ENCODE measurements at regions not wholly inside any gene's neighbourhood (a gene's known extent, or its start where the extent isn't known, plus 50 kb on each side); places are given as distances from the start of the nearest gene placed in this dataset.

DNA sequence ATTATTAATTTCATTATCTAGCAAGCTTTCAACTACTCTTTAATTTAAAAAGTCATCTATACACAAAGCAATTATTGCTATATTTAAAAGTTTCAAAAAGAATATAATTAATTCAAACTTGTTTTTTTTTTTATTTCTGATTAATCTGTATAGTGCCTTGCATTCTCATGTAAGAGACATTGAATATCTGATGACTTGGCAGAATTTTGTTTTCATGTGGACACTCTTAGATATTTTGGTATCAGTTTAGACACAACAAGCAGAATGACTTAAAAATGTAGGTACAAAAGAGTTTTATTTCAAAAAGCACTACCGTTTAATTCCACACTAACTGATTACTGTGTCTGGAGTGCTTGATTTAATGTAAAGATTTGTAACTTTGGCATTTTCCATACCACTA, 1129.6 kb downstream of the PDHA2 start:
- ATAC-seq (no peak), DNase-seq (no peak)
- H3K9me3 ChIP-seq = no peaks in the 10 kb centered on the region
- no peaks in the 10 kb centered on the region for H3K4me1 ChIP-seq
- H3K4me3 ChIP-seq = no peak overlapping the region
- in situ Hi-C loops (cut with MboI; ENCODE audit: low sequenced_read_pairs in 4 of 4) (no loop called here), intact Hi-C loops (cut with DNase I; ENCODE audit: low total_unique reads) (no loop called here)
- TF ChIP-seq POLR2A (IDR thresholded peaks at IDR 0.05) = no peak
- TF ChIP-seq, protein P1, sequence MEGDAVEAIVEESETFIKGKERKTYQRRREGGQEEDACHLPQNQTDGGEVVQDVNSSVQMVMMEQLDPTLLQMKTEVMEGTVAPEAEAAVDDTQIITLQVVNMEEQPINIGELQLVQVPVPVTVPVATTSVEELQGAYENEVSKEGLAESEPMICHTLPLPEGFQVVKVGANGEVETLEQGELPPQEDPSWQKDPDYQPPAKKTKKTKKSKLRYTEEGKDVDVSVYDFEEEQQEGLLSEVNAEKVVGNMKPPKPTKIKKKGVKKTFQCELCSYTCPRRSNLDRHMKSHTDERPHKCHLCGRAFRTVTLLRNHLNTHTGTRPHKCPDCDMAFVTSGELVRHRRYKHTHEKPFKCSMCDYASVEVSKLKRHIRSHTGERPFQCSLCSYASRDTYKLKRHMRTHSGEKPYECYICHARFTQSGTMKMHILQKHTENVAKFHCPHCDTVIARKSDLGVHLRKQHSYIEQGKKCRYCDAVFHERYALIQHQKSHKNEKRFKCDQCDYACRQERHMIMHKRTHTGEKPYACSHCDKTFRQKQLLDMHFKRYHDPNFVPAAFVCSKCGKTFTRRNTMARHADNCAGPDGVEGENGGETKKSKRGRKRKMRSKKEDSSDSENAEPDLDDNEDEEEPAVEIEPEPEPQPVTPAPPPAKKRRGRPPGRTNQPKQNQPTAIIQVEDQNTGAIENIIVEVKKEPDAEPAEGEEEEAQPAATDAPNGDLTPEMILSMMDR (IDR thresholded peaks at IDR 0.05 in 4 of 5, conservative IDR thresholded peaks at IDR 0.05 in 1 of 5) = no peak
- no peak overlapping the region for H3K27ac ChIP-seq
- H3K36me3 ChIP-seq = no peaks in the 10 kb centered on the region
- H3K27me3 ChIP-seq = no peaks in the 10 kb centered on the region

DNA sequence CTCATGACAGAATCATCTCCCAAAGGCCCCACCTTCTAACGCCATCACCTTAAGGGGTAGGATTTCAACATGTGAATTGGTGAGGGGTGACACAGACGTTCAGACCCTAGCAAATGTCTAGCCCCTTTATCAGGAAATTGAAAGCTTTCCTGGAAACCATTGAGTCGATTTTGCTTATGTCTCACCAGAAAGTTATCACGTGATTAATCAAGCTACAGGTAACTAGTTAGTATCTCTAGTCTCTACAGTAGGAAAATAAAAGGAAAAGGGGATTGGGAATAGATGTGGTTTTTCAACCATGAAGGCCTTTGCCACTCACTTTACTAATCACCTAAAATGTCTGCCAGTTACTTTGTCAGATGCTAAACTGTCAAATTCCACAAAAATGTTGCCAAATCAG, 1133.0 kb downstream of the PDHA2 start:
- Histone ChIP-seq H3K9me3 (no peaks in the 10 kb centered on the region), H3K27ac (no peak overlapping the region), H3K4me1 (no peaks in the 10 kb centered on the region), H3K4me3 (no peak overlapping the region), H3K27me3 (no peaks in the 10 kb centered on the region), H3K36me3 (no peaks in the 10 kb centered on the region)
- TF ChIP-seq, protein P1 (IDR thresholded peaks at IDR 0.05 in 4 of 5, conservative IDR thresholded peaks at IDR 0.05 in 1 of 5) = no peak
- TF ChIP-seq POLR2A (IDR thresholded peaks at IDR 0.05) = no peak
- in situ Hi-C loops (cut with MboI; ENCODE audit: low sequenced_read_pairs in 4 of 4) (no loop called here), intact Hi-C loops (cut with DNase I; ENCODE audit: low total_unique reads) (no loop called here)
- no peak for DNase-seq
- ATAC-seq = no peak

DNA sequence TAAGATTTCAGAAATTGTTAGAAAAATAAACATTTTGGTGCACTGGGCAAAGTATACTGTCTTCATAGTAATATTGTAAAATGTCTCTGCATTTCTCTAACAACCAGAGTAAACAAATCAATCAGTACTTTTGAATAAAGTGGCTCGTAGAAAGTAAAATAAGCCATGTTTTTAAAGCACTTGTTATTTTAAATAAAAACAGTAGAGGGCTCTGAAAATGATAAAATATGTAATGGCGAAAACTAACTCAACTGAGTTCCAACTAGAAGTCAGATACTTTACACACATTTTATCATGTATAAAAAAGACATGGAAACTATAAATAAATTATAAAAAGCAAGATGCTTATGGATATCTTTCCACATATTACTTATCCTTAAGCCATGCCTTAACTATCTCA, 1134.4 kb downstream of the PDHA2 start:
- intact Hi-C loops (cut with DNase I; ENCODE audit: low total_unique reads) = no loop called here
- in situ Hi-C loops (cut with MboI; ENCODE audit: low sequenced_read_pairs in 4 of 4) = no loop called here
- Histone ChIP-seq H3K4me1 (no peaks in the 10 kb centered on the region), H3K9me3 (no peaks in the 10 kb centered on the region), H3K4me3 (no peak overlapping the region), H3K36me3 (no peaks in the 10 kb centered on the region), H3K27ac (no peak overlapping the region), H3K27me3 (no peaks in the 10 kb centered on the region)
- no peak for ATAC-seq
- TF ChIP-seq, protein P1 (IDR thresholded peaks at IDR 0.05 in 4 of 5, conservative IDR thresholded peaks at IDR 0.05 in 1 of 5) = no peak
- no peak for TF ChIP-seq POLR2A (IDR thresholded peaks at IDR 0.05)
- DNase-seq = no peak

DNA sequence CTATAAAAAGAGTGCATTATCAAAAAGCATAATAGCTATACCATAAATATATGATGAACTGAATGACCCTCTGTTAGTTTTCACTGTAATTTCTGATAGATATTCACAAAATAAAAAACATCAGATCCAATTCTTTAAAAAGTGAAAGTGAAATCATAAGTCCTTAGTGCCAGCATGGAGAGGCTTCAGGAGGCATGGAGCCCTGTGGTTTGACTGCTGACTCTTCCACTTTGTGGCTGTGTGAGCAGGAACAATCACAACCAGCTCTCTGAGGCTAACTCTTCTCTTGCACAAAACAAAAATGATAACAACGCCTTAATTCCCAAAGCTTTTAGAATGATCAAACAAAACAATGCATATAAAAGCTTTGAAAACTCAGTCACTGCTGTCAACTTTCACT, 1143.9 kb downstream of the PDHA2 start:
- no peaks in the 10 kb centered on the region for H3K27me3 ChIP-seq
- no peaks in the 10 kb centered on the region for H3K36me3 ChIP-seq
- intact Hi-C loops (cut with DNase I; ENCODE audit: low total_unique reads) (no loop called here), in situ Hi-C loops (cut with MboI; ENCODE audit: low sequenced_read_pairs in 4 of 4) (no loop called here)
- no peak overlapping the region for H3K4me3 ChIP-seq
- no peak for DNase-seq
- no peak overlapping the region for H3K27ac ChIP-seq
- H3K4me1 ChIP-seq = no peaks in the 10 kb centered on the region
- TF ChIP-seq POLR2A (IDR thresholded peaks at IDR 0.05) = no peak
- TF ChIP-seq, protein P1 (IDR thresholded peaks at IDR 0.05 in 4 of 5, conservative IDR thresholded peaks at IDR 0.05 in 1 of 5) = no peak
- no peaks in the 10 kb centered on the region for H3K9me3 ChIP-seq
- ATAC-seq = no peak

DNA sequence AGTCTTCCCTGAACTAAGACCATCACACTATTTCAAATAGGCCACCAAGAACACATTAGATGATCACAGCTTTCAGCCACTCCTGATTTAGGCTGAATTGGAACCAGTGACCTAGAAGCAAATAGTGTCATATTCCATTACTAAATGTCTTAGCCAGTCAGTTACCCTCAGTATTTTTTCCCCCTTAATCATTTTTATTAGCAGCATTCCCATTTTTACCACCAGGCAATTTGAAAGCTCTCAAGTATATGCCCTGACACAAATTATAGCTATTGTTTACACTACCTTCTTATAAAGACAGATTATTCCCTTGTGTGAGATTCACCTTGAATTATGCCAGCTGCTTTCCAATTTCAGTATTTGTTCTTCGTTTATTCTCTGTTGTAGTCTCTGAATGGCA, 1146.9 kb downstream of the PDHA2 start:
- DNase-seq (no peak), ATAC-seq (no peak)
- Histone ChIP-seq H3K4me3 (no peak overlapping the region), H3K36me3 (no peaks in the 10 kb centered on the region), H3K9me3 (no peaks in the 10 kb centered on the region), H3K27ac (no peak overlapping the region), H3K27me3 (no peaks in the 10 kb centered on the region), H3K4me1 (no peaks in the 10 kb centered on the region)
- no peak for TF ChIP-seq POLR2A (IDR thresholded peaks at IDR 0.05)
- TF ChIP-seq, protein P1 (IDR thresholded peaks at IDR 0.05 in 4 of 5, conservative IDR thresholded peaks at IDR 0.05 in 1 of 5) = no peak
- in situ Hi-C loops (cut with MboI; ENCODE audit: low sequenced_read_pairs in 4 of 4) = no loop called here
- intact Hi-C loops (cut with DNase I; ENCODE audit: low total_unique reads) = no loop called here
